Activated naive CD4-positive, alpha-beta T cell treated with anti-CD3 and anti-CD28 coated beads for 36 hours (primary cell): ENCODE measurements at regions not wholly inside any gene's neighbourhood (a gene's known extent, or its start where the extent isn't known, plus 50 kb on each side); places are given as distances from the start of the nearest gene placed in this dataset.

Experiments
- CTCF ChIA-PET: fragments of 350-600 bp; sonication (Branson Sonifier 250); formaldehyde crosslinking; loops from one replicate; lab custom pipeline; 2021; ENCODE audit warnings: antibody characterized with exemption; lab: Charles Lee
- DNase-seq: peaks from one replicate; pipeline ENCODE4 v3.0.0-alpha.2; 2020
- H3K27ac Mint-ChIP-seq: one replicate; pipeline ENCODE4 v1.8.0; 2021; ENCODE audit warnings: mild to moderate bottlenecking, mixed read lengths
- H3K27me3 Mint-ChIP-seq: one replicate; pipeline ENCODE4 v1.8.0; 2021; ENCODE audit warnings: low read depth, mixed read lengths
- H3K36me3 Mint-ChIP-seq: one replicate; pipeline ENCODE4 v1.8.0; 2021; ENCODE audit warnings: low read depth, mixed read lengths
- H3K4me1 Mint-ChIP-seq: one replicate; pipeline ENCODE4 v1.8.0; 2021; ENCODE audit warnings: low read depth, mixed read lengths
- H3K4me3 Mint-ChIP-seq: one replicate; pipeline ENCODE4 v1.8.0; 2021; ENCODE audit warnings: mild to moderate bottlenecking, moderate library complexity, mixed read lengths
- H3K9me3 Mint-ChIP-seq: one replicate; pipeline ENCODE4 v1.8.0; 2021; ENCODE audit warnings: mixed read lengths
- intact Hi-C: fragments of 100-400 bp; cut with micrococcal nuclease; formaldehyde crosslinking; loops from one replicate; pipeline ENCODE4 v1.15.1; 2023

- Mint-ChIP-seq H3K27me3 (peaks cover 2% of the 10 kb centered on the region), H3K36me3 (no peaks in the 10 kb centered on the region), H3K9me3 (no peaks in the 10 kb centered on the region), H3K27ac (no peak overlapping the region), H3K4me1 (no peaks in the 10 kb centered on the region), H3K4me3 (no peak overlapping the region)
- intact Hi-C loops: no loop called here
- DNase-seq: no peak
- CTCF ChIA-PET: no interaction called here
Observed at GRCh38 chr2:150567771-150568301, 80.4 kb upstream of the RND3 start.

- no peak overlapping the region for H3K4me3 Mint-ChIP-seq
- no peak overlapping the region for H3K27ac Mint-ChIP-seq
- intact Hi-C loops: no loop called here
- no peaks in the 10 kb centered on the region for H3K4me1 Mint-ChIP-seq
- no peak for DNase-seq
- no peaks in the 10 kb centered on the region for H3K36me3 Mint-ChIP-seq
- CTCF ChIA-PET: no interaction called here
- no peaks in the 10 kb centered on the region for H3K9me3 Mint-ChIP-seq
- no peaks in the 10 kb centered on the region for H3K27me3 Mint-ChIP-seq
Observed at GRCh38 chr2:150566289-150566688, 78.8 kb upstream of the RND3 start.

GRCh38 chr2:150561076-150561475 lies 73.6 kb upstream of the RND3 start:
- intact Hi-C loops: no loop called here
- H3K9me3 Mint-ChIP-seq: no peaks in the 10 kb centered on the region
- no peak for DNase-seq
- H3K27me3 Mint-ChIP-seq: no peaks in the 10 kb centered on the region
- no peaks in the 10 kb centered on the region for H3K4me1 Mint-ChIP-seq
- no peak overlapping the region for H3K27ac Mint-ChIP-seq
- CTCF ChIA-PET: no interaction called here
- no peak overlapping the region for H3K4me3 Mint-ChIP-seq
- H3K36me3 Mint-ChIP-seq: no peaks in the 10 kb centered on the region

GRCh38 chr2:150557020-150557600 lies 69.6 kb upstream of the RND3 start:
- DNase-seq: no peak
- intact Hi-C loops: no loop called here
- H3K4me3 Mint-ChIP-seq: no peak overlapping the region
- CTCF ChIA-PET: no interaction called here
- H3K27me3 Mint-ChIP-seq: no peaks in the 10 kb centered on the region
- no peaks in the 10 kb centered on the region for H3K36me3 Mint-ChIP-seq
- no peaks in the 10 kb centered on the region for H3K4me1 Mint-ChIP-seq
- H3K27ac Mint-ChIP-seq: no peak overlapping the region
- H3K9me3 Mint-ChIP-seq: no peaks in the 10 kb centered on the region

- no peak for DNase-seq
- intact Hi-C loops: no loop called here
- Mint-ChIP-seq H3K27me3 (no peaks in the 10 kb centered on the region), H3K27ac (no peak overlapping the region), H3K4me3 (no peak overlapping the region), H3K9me3 (no peaks in the 10 kb centered on the region), H3K36me3 (no peaks in the 10 kb centered on the region), H3K4me1 (no peaks in the 10 kb centered on the region)
- CTCF ChIA-PET: no interaction called here
Observed at GRCh38 chr2:150555611-150556356, 68.3 kb upstream of the RND3 start.

GRCh38 chr2:150554046-150554445 lies 66.6 kb upstream of the RND3 start:
- CTCF ChIA-PET: interaction anchor here (0.6 kb wide), 1 partner anchor 702 kb away, joined by 3 read pairs; no protein-coding TSS in a partner anchor
- H3K36me3 Mint-ChIP-seq: no peaks in the 10 kb centered on the region
- no peaks in the 10 kb centered on the region for H3K4me1 Mint-ChIP-seq
- no peak for DNase-seq
- H3K9me3 Mint-ChIP-seq: no peaks in the 10 kb centered on the region
- intact Hi-C loops: no loop called here
- H3K27ac Mint-ChIP-seq: no peak overlapping the region
- H3K27me3 Mint-ChIP-seq: no peaks in the 10 kb centered on the region
- H3K4me3 Mint-ChIP-seq: no peak overlapping the region

GRCh38 chr2:150552041-150552820 lies 64.8 kb upstream of the RND3 start:
- no peaks in the 10 kb centered on the region for H3K4me1 Mint-ChIP-seq
- intact Hi-C loops: no loop called here
- H3K27me3 Mint-ChIP-seq: no peaks in the 10 kb centered on the region
- no peaks in the 10 kb centered on the region for H3K9me3 Mint-ChIP-seq
- H3K4me3 Mint-ChIP-seq: no peak overlapping the region
- no peaks in the 10 kb centered on the region for H3K36me3 Mint-ChIP-seq
- H3K27ac Mint-ChIP-seq: no peak overlapping the region
- no peak for DNase-seq
- CTCF ChIA-PET: interaction anchor here (0.6 kb wide), 1 partner anchor 396 kb away, joined by 3 read pairs; no protein-coding TSS in a partner anchor

GRCh38 chr2:150549381-150549780 lies 61.9 kb upstream of the RND3 start:
- intact Hi-C loops: no loop called here
- CTCF ChIA-PET: no interaction called here
- no peak for DNase-seq
- no peak overlapping the region for H3K4me3 Mint-ChIP-seq
- no peak overlapping the region for H3K27ac Mint-ChIP-seq
- no peaks in the 10 kb centered on the region for H3K9me3 Mint-ChIP-seq
- H3K36me3 Mint-ChIP-seq: no peaks in the 10 kb centered on the region
- no peaks in the 10 kb centered on the region for H3K27me3 Mint-ChIP-seq
- H3K4me1 Mint-ChIP-seq: no peaks in the 10 kb centered on the region

- intact Hi-C loops: no loop called here
- CTCF ChIA-PET: interaction anchor here (0.7 kb wide), 1 partner anchor 31 kb away, joined by 3 read pairs; no protein-coding TSS in a partner anchor
- DNase-seq: no peak
- H3K36me3 Mint-ChIP-seq: no peaks in the 10 kb centered on the region
- H3K4me1 Mint-ChIP-seq: no peaks in the 10 kb centered on the region
- no peaks in the 10 kb centered on the region for H3K27me3 Mint-ChIP-seq
- H3K27ac Mint-ChIP-seq: no peak overlapping the region
- no peak overlapping the region for H3K4me3 Mint-ChIP-seq
- no peaks in the 10 kb centered on the region for H3K9me3 Mint-ChIP-seq
Observed at GRCh38 chr2:150548527-150548926, 61.1 kb upstream of the RND3 start.

GRCh38 chr2:150545916-150546315 lies 58.4 kb upstream of the RND3 start:
- no peak for DNase-seq
- Mint-ChIP-seq H3K9me3 (no peaks in the 10 kb centered on the region), H3K36me3 (no peaks in the 10 kb centered on the region), H3K4me1 (no peaks in the 10 kb centered on the region), H3K4me3 (no peak overlapping the region), H3K27me3 (no peaks in the 10 kb centered on the region), H3K27ac (no peak overlapping the region)
- intact Hi-C loops: no loop called here
- CTCF ChIA-PET: no interaction called here

- intact Hi-C loops: no loop called here
- CTCF ChIA-PET: no interaction called here
- H3K36me3 Mint-ChIP-seq: no peaks in the 10 kb centered on the region
- DNase-seq: no peak
- H3K9me3 Mint-ChIP-seq: no peaks in the 10 kb centered on the region
- H3K27me3 Mint-ChIP-seq: no peaks in the 10 kb centered on the region
- H3K4me3 Mint-ChIP-seq: no peak overlapping the region
- no peak overlapping the region for H3K27ac Mint-ChIP-seq
- no peaks in the 10 kb centered on the region for H3K4me1 Mint-ChIP-seq
Observed at GRCh38 chr2:150544731-150545130, 57.3 kb upstream of the RND3 start.

GRCh38 chr2:150542692-150543091 lies 55.2 kb upstream of the RND3 start:
- Mint-ChIP-seq H3K36me3 (no peaks in the 10 kb centered on the region), H3K27ac (no peak overlapping the region), H3K9me3 (no peaks in the 10 kb centered on the region), H3K27me3 (no peaks in the 10 kb centered on the region), H3K4me3 (no peak overlapping the region), H3K4me1 (no peaks in the 10 kb centered on the region)
- DNase-seq: no peak
- CTCF ChIA-PET: no interaction called here
- intact Hi-C loops: no loop called here
